Peyer's patch (tissue), 4 donors: ENCODE measurements at regions not wholly inside any gene's neighbourhood (a gene's known extent, or its start where the extent isn't known, plus 50 kb on each side); places are given as distances from the start of the nearest gene placed in this dataset.
"Not testable (repeated sequence)": the region's sequence is repeated elsewhere in the genome, so short reads cannot be mapped to it uniquely, and the experiment has no call there.

Experiments
- DNase-seq, 3 donors: peaks; one replicate each; pipeline ENCODE4 v3.0.0-alpha.2; 2017 to 2019
- H3K27ac ChIP-seq, 4 donors: fragments of 200-600 bp; sonication (generic); one replicate each; pipeline ENCODE4 v1.5.1; 2016 to 2019
- H3K27me3 ChIP-seq, 2 donors: fragments of 200-600 bp; sonication (generic); one replicate each; pipeline ENCODE4 v1.5.1; 2019
- H3K36me3 ChIP-seq, 3 donors: fragments of 200-600 bp; sonication (generic); one replicate each; pipeline ENCODE4 v1.5.1; 2016 to 2019
- H3K4me1 ChIP-seq, 4 donors: fragments of 200-600 bp; sonication (generic); one replicate each; pipeline ENCODE4 v1.5.1; 2016 to 2019
- H3K4me3 ChIP-seq, 4 donors: fragments of 200-600 bp; sonication (generic); 1 replicate in 3 of 4; 2 replicates in 1 of 4; pipeline ENCODE4 v1.5.1; 2016 to 2019; ENCODE audit warnings: mild to moderate bottlenecking in 1 of 4
- H3K9me3 ChIP-seq, 4 donors: fragments of 200-600 bp; sonication (generic); one replicate each; pipeline ENCODE4 v1.5.1; 2016 to 2019; ENCODE audit warnings: mild to moderate bottlenecking in 1 of 4
- POLR2A ChIP-seq, 2 donors: fragments of 450-650 bp; IDR thresholded peaks; one replicate each; pipeline ENCODE4 v1.5.1; 2017; ENCODE audit warnings: antibody characterized with exemption in 2 of 2, mild to moderate bottlenecking in 2 of 2, moderate library complexity in 2 of 2
- TF ChIP-seq, protein P1 (sequence below), 6 experiments: fragments of 450-650 bp in 4 of 6; fragments of 200-600 bp in 2 of 6; sonication (generic) in 1 of 6; IDR thresholded peaks; one replicate each; pipeline ENCODE4 v1.5.1; 2017 to 2019; ENCODE audit warnings: antibody characterized with exemption in 6 of 6, mild to moderate bottlenecking in 3 of 6, moderate library complexity in 1 of 6

GRCh38 chr12:72995616-72996015 lies 723.4 kb downstream of the TRHDE start:
- no peak for DNase-seq
- Histone ChIP-seq H3K9me3 (no peaks in the 10 kb centered on the region), H3K4me1 (no peaks in the 10 kb centered on the region), H3K36me3 (no peaks in the 10 kb centered on the region), H3K27ac (no peak overlapping the region), H3K27me3 (no peaks in the 10 kb centered on the region), H3K4me3 (no peak overlapping the region)
- TF ChIP-seq, protein P1, sequence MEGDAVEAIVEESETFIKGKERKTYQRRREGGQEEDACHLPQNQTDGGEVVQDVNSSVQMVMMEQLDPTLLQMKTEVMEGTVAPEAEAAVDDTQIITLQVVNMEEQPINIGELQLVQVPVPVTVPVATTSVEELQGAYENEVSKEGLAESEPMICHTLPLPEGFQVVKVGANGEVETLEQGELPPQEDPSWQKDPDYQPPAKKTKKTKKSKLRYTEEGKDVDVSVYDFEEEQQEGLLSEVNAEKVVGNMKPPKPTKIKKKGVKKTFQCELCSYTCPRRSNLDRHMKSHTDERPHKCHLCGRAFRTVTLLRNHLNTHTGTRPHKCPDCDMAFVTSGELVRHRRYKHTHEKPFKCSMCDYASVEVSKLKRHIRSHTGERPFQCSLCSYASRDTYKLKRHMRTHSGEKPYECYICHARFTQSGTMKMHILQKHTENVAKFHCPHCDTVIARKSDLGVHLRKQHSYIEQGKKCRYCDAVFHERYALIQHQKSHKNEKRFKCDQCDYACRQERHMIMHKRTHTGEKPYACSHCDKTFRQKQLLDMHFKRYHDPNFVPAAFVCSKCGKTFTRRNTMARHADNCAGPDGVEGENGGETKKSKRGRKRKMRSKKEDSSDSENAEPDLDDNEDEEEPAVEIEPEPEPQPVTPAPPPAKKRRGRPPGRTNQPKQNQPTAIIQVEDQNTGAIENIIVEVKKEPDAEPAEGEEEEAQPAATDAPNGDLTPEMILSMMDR (IDR thresholded peaks at IDR 0.05): no peak
- no peak for TF ChIP-seq POLR2A (IDR thresholded peaks at IDR 0.05)

- H3K36me3 ChIP-seq, H3K9me3 ChIP-seq, H3K27ac ChIP-seq, H3K4me3 ChIP-seq, H3K27me3 ChIP-seq, DNase-seq, H3K4me1 ChIP-seq: not testable (repeated sequence)
These were observed 729.6 kb downstream of the TRHDE start for GRCh38 chr12:73001806-73002205.

GRCh38 chr12:73002504-73002903 lies 730.3 kb downstream of the TRHDE start:
- H3K4me1 ChIP-seq, H3K27ac ChIP-seq: not testable (repeated sequence)

GRCh38 chr12:73009138-73009834 lies 737.1 kb downstream of the TRHDE start:
- H3K9me3 ChIP-seq, H3K27me3 ChIP-seq, DNase-seq, H3K4me3 ChIP-seq, H3K27ac ChIP-seq, H3K36me3 ChIP-seq, H3K4me1 ChIP-seq: not testable (repeated sequence)

More at GRCh38 chr12:73002504-73002903, 730.3 kb downstream of the TRHDE start:
- H3K27me3 ChIP-seq, DNase-seq, H3K36me3 ChIP-seq, H3K9me3 ChIP-seq, H3K4me3 ChIP-seq: not testable (repeated sequence)

- Histone ChIP-seq H3K27me3 (no peaks in the 10 kb centered on the region), H3K9me3 (no peaks in the 10 kb centered on the region), H3K36me3 (no peaks in the 10 kb centered on the region), H3K4me1 (no peaks in the 10 kb centered on the region), H3K4me3 (no peak overlapping the region), H3K27ac (no peak overlapping the region)
- TF ChIP-seq, protein P1 (IDR thresholded peaks at IDR 0.05): no peak
- no peak for TF ChIP-seq POLR2A (IDR thresholded peaks at IDR 0.05)
- DNase-seq: no peak
These were observed 745.8 kb downstream of the TRHDE start for GRCh38 chr12:73017981-73018380.

GRCh38 chr12:73053893-73054292 lies 781.7 kb downstream of the TRHDE start:
- no peak overlapping the region for H3K4me3 ChIP-seq
- no peak for TF ChIP-seq POLR2A (IDR thresholded peaks at IDR 0.05)
- TF ChIP-seq, protein P1 (IDR thresholded peaks at IDR 0.05): no peak
- DNase-seq: no peak

GRCh38 chr12:73057428-73057827 lies 785.3 kb downstream of the TRHDE start:
- H3K4me1 ChIP-seq: no peaks in the 10 kb centered on the region
- H3K4me3 ChIP-seq: no peak overlapping the region
- DNase-seq: no peak
- H3K27ac ChIP-seq: no peak overlapping the region
- TF ChIP-seq, protein P1 (IDR thresholded peaks at IDR 0.05): no peak
- TF ChIP-seq POLR2A (IDR thresholded peaks at IDR 0.05): no peak
- H3K36me3 ChIP-seq: no peaks in the 10 kb centered on the region
- no peaks in the 10 kb centered on the region for H3K27me3 ChIP-seq
- no peaks in the 10 kb centered on the region for H3K9me3 ChIP-seq

More at GRCh38 chr12:73053893-73054292, 781.7 kb downstream of the TRHDE start:
- H3K9me3 ChIP-seq: no peaks in the 10 kb centered on the region
- H3K27me3 ChIP-seq: no peaks in the 10 kb centered on the region
- H3K27ac ChIP-seq: no peak overlapping the region
- no peaks in the 10 kb centered on the region for H3K4me1 ChIP-seq
- no peaks in the 10 kb centered on the region for H3K36me3 ChIP-seq
